ENCODE measurements at regions not wholly inside any gene's neighbourhood (a gene's known extent, or its start where the extent isn't known, plus 50 kb on each side); places are given as distances from the start of the nearest gene placed in this dataset.

DNA sequence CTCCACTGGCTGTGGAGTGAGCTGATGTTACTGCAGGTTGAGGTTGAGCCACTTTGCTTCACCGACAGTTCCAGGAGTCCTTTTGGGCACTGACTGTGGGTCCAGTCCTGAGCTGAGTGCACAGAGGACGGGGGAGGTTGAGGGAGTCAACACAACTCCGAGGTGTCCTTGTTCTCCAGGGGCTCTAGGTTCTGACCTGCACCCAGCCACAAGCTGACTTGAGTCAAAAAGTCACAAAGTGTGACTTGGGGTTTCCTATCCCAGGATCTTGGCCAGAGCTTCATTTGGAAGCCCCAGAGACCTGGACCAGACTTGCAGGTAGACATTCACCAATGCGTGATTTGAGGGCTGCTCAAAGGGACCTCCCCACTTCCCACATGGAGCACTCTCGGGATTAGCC, 95.0 kb downstream of the FAM43A start:
- Mint-ChIP-seq H3K27me3 (ENCODE audit: low read depth) (peaks cover 20% of the 10 kb centered on the region), H3K4me1 (ENCODE audit: low read depth) (no peaks in the 10 kb centered on the region), H3K9me3 (no peaks in the 10 kb centered on the region), H3K4me3 (no peak overlapping the region), H3K36me3 (ENCODE audit: insufficient read depth) (no peaks in the 10 kb centered on the region)
- ATAC-seq (no peak), DNase-seq (no peak)

DNA sequence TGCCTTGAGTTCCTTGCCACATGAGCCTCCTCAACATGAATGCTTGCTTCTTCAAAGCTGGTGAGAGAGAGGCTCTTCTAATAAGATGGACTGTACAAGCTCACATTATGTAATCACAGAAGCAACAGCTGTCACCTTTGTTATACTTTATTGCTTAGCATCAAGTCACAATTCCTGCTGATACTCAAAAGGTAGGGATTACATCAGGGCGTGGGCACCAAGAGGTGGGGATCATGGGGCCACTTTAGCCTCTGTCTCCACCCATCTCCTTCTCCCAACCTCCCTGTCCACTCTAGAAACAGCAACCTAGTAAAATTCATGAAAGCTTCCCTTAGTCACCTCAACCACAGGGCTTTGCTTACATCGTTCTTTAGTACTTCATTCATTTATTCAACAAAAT, 95.9 kb downstream of the FAM43A start:
- Mint-ChIP-seq H3K36me3 (ENCODE audit: insufficient read depth) (no peaks in the 10 kb centered on the region), H3K27me3 (ENCODE audit: low read depth) (peaks cover 20% of the 10 kb centered on the region), H3K9me3 (no peaks in the 10 kb centered on the region), H3K4me1 (ENCODE audit: low read depth) (no peaks in the 10 kb centered on the region), H3K4me3 (no peak overlapping the region)
- DNase-seq: no peak
- no peak for ATAC-seq

DNA sequence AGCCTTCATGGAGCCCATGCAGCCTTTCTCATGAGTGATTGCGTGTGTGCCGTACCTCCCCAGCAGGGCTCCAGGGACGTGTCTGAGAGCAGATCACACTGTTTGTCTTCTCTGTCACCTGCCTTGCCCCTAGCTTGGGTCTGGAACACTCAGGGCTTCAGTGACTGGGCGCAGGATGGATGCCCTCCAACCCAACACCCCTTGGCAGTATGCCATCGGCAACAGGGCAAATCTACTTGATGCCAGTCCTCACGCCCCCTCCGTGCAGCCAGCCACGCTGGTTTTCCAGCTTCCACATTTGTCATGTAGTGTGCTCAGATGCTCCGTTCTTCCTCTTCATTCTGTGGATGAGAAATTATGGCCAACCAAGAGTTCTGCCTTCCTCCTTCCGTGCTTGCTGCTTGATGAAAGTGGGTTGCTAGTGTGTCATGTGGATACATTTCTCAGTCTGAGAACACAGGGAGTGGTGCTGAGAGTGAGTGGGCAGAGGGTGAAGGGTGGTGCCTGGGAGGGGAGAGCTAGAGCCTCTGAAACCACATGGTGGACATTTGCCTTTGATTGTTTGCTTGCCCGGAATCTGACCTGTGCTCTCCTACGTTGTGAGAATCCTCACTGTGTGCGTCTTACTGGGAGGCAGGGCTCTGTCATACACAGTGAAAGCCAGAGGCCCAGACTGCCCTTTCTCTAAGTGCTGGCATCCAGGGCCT, 97.2 kb downstream of the FAM43A start:
- Mint-ChIP-seq H3K4me3 (no peak overlapping the region), H3K36me3 (ENCODE audit: insufficient read depth) (no peaks in the 10 kb centered on the region)
- ATAC-seq: no peak

DNA sequence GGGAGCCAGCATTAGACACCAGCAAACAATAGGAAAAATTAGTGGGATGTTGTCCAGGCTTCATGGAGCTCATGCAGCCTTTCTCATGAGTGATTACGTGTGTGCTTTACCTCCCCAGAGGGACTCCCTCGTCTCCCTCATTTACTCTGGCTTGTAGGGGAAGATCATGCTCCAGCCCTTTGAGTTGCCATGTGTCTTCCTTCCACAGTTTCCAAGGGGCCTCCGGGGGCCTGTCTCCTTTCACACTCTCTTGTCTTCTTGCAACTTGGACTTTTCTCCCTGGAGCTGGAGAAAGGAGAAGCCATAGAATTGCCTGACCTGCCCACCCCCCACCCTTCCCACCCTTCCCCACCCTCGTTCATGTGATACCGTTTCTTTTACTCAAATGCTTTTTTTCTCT, 98.7 kb downstream of the FAM43A start:
- no peak for DNase-seq
- ATAC-seq: no peak
- Mint-ChIP-seq H3K36me3 (ENCODE audit: insufficient read depth) (no peaks in the 10 kb centered on the region), H3K27me3 (ENCODE audit: low read depth) (peaks cover 13% of the 10 kb centered on the region), H3K4me3 (no peak overlapping the region), H3K4me1 (ENCODE audit: low read depth) (no peaks in the 10 kb centered on the region), H3K9me3 (no peaks in the 10 kb centered on the region)

More for the DNA sequence above, 97.2 kb downstream of the FAM43A start:
- Mint-ChIP-seq H3K4me1 (ENCODE audit: low read depth) (no peaks in the 10 kb centered on the region), H3K27me3 (ENCODE audit: low read depth) (peaks cover 20% of the 10 kb centered on the region), H3K9me3 (no peaks in the 10 kb centered on the region)
- no peak for DNase-seq

DNA sequence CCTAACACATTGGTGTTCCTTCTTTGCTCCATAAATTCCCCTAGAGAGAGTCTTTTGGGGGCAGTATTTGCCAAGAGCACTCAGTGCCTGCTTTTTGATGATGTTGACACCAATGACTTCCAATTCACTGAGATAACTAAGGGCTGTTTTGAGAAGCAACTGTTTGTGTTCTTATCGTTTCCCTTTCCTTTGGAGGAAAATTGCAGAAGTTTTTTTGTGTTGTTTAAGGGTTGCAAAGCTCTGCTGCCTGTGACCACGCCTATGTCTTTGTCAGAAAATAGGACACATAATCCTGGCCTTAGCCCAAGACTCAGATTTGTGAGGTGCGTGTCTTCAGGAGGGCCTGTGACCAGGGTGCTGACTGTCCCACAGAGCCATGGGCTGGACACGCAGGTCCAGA, 99.6 kb downstream of the FAM43A start:
- Mint-ChIP-seq H3K4me1 (ENCODE audit: low read depth) (no peaks in the 10 kb centered on the region), H3K4me3 (no peak overlapping the region), H3K27me3 (ENCODE audit: low read depth) (peaks cover 7% of the 10 kb centered on the region), H3K9me3 (no peaks in the 10 kb centered on the region), H3K36me3 (ENCODE audit: insufficient read depth) (no peaks in the 10 kb centered on the region)
- DNase-seq: no peak
- no peak for ATAC-seq

DNA sequence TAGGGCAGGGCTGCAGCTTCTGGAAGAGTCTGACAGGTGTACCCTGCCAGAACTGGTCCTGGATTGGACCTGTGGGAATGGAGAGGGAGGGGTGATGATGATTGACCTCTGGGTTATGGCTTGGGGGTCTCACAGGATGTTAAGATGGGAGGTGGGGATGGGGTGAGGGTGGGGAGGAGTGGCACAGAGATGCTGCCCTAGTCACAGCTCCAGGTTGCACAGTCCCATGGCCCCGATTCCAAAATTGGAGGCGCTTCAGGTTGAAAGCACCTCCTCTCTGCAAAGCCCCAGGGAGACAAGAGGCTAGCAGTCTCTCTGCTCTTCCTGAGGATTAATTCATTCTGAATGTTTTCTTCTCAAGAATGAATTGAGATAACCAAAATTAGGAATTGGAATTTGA, 101.4 kb downstream of the FAM43A start:
- no peaks in the 10 kb centered on the region for H3K4me1 Mint-ChIP-seq (ENCODE audit: low read depth)
- no peak overlapping the region for H3K4me3 Mint-ChIP-seq
- no peaks in the 10 kb centered on the region for H3K9me3 Mint-ChIP-seq
- H3K36me3 Mint-ChIP-seq (ENCODE audit: insufficient read depth): no peaks in the 10 kb centered on the region
- ATAC-seq (no peak), DNase-seq (no peak)
- H3K27me3 Mint-ChIP-seq (ENCODE audit: low read depth): peaks cover 7% of the 10 kb centered on the region

DNA sequence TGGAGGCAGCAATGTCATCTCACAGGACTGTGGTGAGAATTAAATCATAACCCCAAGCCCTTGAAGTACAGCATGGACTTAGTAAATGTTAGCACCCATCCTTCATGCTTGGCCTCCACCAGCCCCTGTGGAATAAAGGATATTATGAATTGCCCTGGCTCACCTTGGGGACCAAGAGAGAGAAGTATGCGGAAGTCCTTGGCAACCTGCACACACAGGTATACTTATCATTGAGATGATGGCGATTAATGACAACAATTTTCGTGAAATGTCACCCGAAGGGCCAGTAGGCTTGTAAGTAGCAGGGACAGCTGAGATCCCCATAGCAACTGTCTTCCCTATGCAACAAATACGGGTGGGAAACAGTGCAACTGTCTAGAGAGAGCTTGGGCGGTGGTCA, 102.0 kb downstream of the FAM43A start:
- no peak for ATAC-seq
- Mint-ChIP-seq H3K4me1 (ENCODE audit: low read depth) (no peaks in the 10 kb centered on the region), H3K36me3 (ENCODE audit: insufficient read depth) (no peaks in the 10 kb centered on the region), H3K9me3 (no peaks in the 10 kb centered on the region), H3K4me3 (no peak overlapping the region), H3K27me3 (ENCODE audit: low read depth) (peaks cover 5% of the 10 kb centered on the region)
- no peak for DNase-seq

DNA sequence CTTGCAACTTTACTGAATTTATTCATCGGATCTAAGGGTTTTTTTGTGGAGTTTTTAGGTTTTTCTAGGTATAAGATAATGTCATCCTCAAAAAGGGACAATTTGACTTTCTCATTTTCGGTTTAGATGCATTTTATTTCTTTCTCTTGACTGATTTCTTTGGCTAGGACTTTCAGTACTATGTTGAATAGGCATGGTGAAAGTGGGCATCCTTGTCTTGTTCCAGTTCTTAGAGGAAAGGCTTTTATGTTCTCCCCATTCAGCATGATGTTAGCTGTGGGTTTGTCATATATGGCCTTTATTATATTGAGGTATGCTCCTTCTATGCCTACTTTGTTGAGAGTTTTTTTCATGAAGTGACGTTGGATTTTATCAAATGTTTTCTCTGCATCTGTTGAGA, 106.7 kb downstream of the FAM43A start:
- no peak for DNase-seq
- Mint-ChIP-seq H3K36me3 (ENCODE audit: insufficient read depth) (no peaks in the 10 kb centered on the region), H3K9me3 (peaks cover 18% of the 10 kb centered on the region), H3K27me3 (ENCODE audit: low read depth) (no peaks in the 10 kb centered on the region), H3K4me1 (ENCODE audit: low read depth) (peaks cover 3% of the 10 kb centered on the region), H3K4me3 (no peak overlapping the region)
- ATAC-seq: no peak

DNA sequence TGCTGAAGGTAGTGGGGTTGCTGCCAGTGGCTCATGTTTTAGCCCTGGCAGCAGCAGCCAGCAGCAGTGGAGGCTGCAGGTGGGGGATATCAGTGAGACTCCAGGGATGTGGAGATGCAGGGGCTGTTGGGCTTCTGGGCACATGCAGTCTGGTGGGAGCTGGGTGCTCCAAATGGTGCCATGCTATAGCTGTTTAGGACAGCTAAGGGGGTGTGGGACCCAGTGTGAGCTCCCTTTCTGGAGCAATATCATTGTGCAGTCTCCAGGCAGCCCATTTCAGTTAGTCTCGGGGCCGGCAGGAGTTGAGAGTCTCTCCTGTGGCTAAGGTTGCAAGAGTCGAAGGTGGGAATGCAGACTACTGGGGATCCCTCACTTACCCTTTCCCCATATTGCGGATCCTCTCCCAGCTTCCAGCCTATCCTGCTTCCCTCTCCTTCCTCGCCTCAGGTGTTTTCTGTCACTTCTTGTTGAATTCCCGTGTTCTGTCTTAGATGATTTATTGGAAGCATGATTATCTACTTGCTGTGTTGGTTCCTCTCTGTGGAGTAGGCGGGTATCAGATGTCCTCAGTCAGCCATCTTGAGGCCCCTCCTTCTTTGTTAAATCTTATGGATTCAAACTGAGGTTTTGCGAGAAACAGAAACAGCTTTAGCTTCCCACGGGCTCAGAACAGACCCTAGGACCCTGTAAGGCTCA, 112.0 kb downstream of the FAM43A start:
- no peaks in the 10 kb centered on the region for H3K36me3 Mint-ChIP-seq (ENCODE audit: insufficient read depth)
- H3K4me3 Mint-ChIP-seq: no peak overlapping the region
- peaks cover 3% of the 10 kb centered on the region for H3K4me1 Mint-ChIP-seq (ENCODE audit: low read depth)
- ATAC-seq (no peak), DNase-seq (no peak)
- H3K9me3 Mint-ChIP-seq: peaks cover 18% of the 10 kb centered on the region
- H3K27me3 Mint-ChIP-seq (ENCODE audit: low read depth): no peaks in the 10 kb centered on the region

DNA sequence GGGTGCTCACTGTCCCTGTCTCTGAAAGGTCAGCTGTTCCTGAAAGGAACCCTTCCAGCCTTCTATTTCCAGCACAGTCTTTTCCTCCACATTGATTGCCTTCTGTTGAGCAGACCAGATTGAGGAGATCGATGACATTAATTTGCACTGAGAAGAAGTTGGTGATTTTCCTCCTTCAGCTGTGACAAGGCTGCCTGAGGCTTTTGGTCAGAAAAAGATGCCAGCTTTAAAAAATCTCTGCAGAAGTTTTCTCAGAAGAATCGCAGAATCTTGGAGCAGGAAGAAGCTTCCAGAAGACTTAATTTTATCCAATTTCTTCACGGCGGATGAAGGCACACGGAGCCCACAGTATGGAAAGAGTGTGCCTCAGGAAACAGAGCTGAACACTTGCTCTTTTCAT, 112.8 kb downstream of the FAM43A start:
- ATAC-seq (no peak), DNase-seq (no peak)
- peaks cover 18% of the 10 kb centered on the region for H3K9me3 Mint-ChIP-seq
- no peaks in the 10 kb centered on the region for H3K36me3 Mint-ChIP-seq (ENCODE audit: insufficient read depth)
- H3K4me3 Mint-ChIP-seq: no peak overlapping the region
- no peaks in the 10 kb centered on the region for H3K27me3 Mint-ChIP-seq (ENCODE audit: low read depth)
- peaks cover 3% of the 10 kb centered on the region for H3K4me1 Mint-ChIP-seq (ENCODE audit: low read depth)

DNA sequence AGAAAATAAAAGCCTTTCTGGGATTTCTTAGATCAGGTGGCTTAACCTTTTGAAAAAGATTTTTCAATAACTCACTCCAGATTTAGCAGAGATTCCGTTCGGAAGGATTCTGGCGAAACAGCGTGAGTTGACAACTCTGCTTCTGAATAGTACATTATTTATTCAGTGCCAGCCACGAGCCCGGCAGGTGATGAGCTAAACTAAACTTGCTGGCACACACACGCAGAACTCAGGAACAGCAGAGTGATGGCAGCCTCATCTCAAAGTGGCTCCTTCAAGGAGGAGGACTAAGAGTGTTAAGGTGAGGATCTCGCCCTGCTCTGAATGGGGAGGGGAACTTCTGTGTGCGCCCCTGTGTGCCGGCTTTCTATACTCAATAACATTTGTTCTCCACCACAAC, 114.3 kb downstream of the FAM43A start:
- peaks cover 3% of the 10 kb centered on the region for H3K4me1 Mint-ChIP-seq (ENCODE audit: low read depth)
- peaks cover 3% of the 10 kb centered on the region for H3K27me3 Mint-ChIP-seq (ENCODE audit: low read depth)
- H3K4me3 Mint-ChIP-seq: no peak overlapping the region
- DNase-seq: no peak
- no peaks in the 10 kb centered on the region for H3K36me3 Mint-ChIP-seq (ENCODE audit: insufficient read depth)
- H3K9me3 Mint-ChIP-seq: peaks cover 16% of the 10 kb centered on the region
- no peak for ATAC-seq

DNA sequence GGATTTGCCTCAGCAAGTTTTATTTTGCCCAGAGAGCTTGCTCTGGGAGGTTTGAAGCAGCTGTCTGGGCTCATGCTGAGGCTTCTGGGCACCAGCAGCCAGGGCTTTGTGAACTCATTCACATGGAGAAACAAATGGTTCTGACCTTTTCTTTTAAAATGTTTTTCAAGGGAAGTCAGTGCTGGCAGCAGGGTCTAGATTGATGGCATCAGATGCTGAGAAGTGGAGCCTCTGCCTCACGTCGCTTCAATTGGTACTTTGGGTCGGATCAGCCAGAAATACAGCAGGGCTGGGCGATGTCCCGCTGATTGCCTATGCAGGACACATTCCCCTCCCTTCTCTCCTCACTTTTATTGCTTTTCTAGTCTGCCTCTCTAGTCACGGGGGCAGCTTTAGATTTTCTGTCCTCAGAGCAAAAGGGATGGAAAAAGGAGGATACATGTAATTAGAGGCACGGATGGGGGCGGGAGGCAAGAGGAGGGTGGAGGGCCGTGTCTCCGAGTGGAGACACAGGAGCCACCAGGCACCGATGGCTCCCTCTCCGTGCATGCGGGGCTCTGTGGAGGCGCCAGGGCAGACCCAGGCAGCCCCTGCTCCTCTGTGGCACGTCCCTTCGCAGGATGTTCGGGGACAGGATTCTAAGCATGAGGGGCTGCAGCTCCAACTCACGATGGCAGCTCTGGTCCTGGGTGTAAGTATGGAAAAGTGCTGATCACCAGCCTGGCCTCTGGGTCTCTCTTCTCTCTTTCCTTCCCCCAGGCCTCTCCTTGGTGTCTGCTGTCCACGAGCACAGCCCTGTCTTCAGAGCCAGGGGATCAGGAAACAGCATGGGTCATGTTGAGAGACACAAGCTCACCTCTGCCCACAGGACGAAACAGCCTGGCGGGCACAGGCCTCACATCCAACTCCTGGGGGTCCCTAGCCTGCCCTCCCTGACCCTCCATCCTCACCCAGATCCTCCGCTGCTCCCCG, 116.1 kb downstream of the FAM43A start:
- H3K4me1 Mint-ChIP-seq (ENCODE audit: low read depth): no peaks in the 10 kb centered on the region
- H3K36me3 Mint-ChIP-seq (ENCODE audit: insufficient read depth): no peaks in the 10 kb centered on the region
- H3K9me3 Mint-ChIP-seq: peaks cover under 1% of the 10 kb centered on the region
- ATAC-seq (no peak), DNase-seq (no peak)
- H3K27me3 Mint-ChIP-seq (ENCODE audit: low read depth): peaks cover 13% of the 10 kb centered on the region
- H3K4me3 Mint-ChIP-seq: no peak overlapping the region

DNA sequence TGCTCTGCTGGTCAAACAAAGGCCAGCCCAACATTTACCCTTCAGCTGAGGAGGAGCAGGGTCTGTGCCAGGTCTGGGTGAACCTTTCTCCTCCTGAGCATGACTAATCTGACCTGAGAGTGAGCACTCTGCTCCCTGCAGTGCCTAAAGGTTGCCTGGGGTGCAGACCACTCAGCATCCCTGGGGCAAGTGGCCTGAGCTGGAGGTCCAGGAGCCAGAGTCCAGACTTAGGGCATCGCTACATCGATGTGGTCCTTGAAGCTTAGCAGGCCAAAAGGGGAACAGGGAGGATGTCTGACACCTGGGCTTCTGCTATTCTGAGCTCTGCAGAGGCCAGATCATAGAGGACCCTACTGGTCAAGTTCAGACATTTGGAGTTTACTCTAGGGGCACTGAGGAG, 119.1 kb downstream of the FAM43A start:
- H3K4me3 Mint-ChIP-seq: no peak overlapping the region
- no peaks in the 10 kb centered on the region for H3K36me3 Mint-ChIP-seq (ENCODE audit: insufficient read depth)
- ATAC-seq: no peak
- no peaks in the 10 kb centered on the region for H3K4me1 Mint-ChIP-seq (ENCODE audit: low read depth)
- H3K27me3 Mint-ChIP-seq (ENCODE audit: low read depth): peaks cover 13% of the 10 kb centered on the region
- H3K9me3 Mint-ChIP-seq: no peaks in the 10 kb centered on the region
- no peak for DNase-seq

DNA sequence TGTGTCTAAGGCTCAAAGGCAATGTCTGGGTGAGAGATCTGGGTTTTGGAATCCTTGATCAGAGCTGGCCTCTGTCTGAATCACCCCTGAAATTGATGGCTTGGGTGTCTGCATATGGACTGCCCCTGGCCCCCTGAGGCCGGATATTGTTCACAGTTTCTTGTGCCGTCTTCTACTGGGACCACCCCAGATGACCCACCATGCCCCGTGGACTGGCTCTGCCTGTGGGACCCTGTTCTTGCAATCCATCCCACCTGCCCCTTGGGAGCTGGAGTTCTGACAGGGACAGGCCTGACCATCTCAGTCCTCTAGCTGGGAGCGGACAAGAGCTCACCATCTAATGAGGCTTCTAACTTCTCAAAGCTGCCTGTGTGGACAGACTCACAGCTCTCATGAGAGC, 119.9 kb downstream of the FAM43A start:
- Mint-ChIP-seq H3K36me3 (ENCODE audit: insufficient read depth) (no peaks in the 10 kb centered on the region), H3K4me3 (no peak overlapping the region), H3K27me3 (ENCODE audit: low read depth) (peaks cover 13% of the 10 kb centered on the region), H3K9me3 (no peaks in the 10 kb centered on the region), H3K4me1 (ENCODE audit: low read depth) (no peaks in the 10 kb centered on the region)
- ATAC-seq: no peak
- no peak for DNase-seq

Measured in activated T-cell treated with anti-CD3 and anti-CD28 coated beads, Interleukin-2, amount 50 U/mL, for 4 hours (primary cell).